ENCODE measurements at regions not wholly inside any gene's neighbourhood (a gene's known extent, or its start where the extent isn't known, plus 50 kb on each side); places are given as distances from the start of the nearest gene placed in this dataset.

DNA sequence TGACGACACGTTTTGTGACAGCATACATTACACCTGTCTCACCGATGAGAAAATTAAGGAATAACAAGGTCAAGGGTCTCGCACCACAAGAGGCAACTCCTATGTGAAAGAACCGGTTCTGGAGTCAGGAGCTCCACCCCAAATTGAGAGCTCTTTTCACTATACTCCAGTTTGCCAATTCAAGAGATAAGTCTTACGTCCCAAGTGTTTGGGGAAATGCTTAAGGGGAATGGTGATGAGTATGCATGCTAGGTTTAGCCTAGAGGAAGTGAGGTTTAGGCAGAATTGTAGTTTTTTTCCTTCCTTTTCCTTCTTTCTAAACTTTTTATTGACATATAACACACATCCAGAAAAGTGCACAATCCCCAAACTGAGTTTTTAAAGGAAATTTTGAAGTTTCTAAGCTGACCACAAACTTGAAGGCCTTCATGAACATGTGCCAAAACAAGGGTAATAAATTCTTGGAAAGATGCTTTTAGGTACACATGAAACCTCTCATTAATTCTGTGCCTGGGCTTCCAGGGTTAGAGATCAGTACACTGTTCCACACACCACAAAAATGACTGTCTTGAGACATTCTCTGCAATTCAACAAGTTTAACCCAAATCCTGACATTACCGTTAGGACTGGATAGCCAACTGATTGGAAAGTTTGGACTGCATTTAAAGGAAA is 127.6 kb upstream of the SLC1A3 start:
- no peaks in the 10 kb centered on the region for H3K36me3 Mint-ChIP-seq
- H3K4me2 ChIP-seq (replicated peaks; ENCODE audit: extremely low read depth, low read length, poor library complexity, severe bottlenecking) = no peak overlapping the region
- peaks cover 0 to 10% (median 3%) of the 10 kb centered on the region in 7 donors for H3K9me3 Mint-ChIP-seq
- no peaks in the 10 kb centered on the region for H3K27me3 ChIP-seq (ENCODE audit: control insufficient read depth in 2 of 2, insufficient read depth in 2 of 2, low read length in 2 of 2)
- no peaks in the 10 kb centered on the region for H4K20me1 ChIP-seq (ENCODE audit: insufficient read depth, low read length)
- no peaks in the 10 kb centered on the region for H3K4me1 Mint-ChIP-seq
- H3K27ac Mint-ChIP-seq = no peak overlapping the region
- no peaks in the 10 kb centered on the region for H3K27me3 Mint-ChIP-seq (ENCODE audit: low read depth in 3 of 3)
- intact Hi-C loops (cut with micrococcal nuclease) = no loop called here
- H2AFZ ChIP-seq (ENCODE audit: insufficient read depth, low read depth, low read length, poor library complexity, severe bottlenecking) = no peak overlapping the region
- no peak overlapping the region for H3K4me3 Mint-ChIP-seq
- H3K27ac ChIP-seq (ENCODE audit: low read depth in 1 of 2, low read length in 2 of 2) = no peak overlapping the region
- 100% methylated on average over 2 of the region's 7 CpGs for WGBS (ENCODE audit: insufficient coverage)
- H3K36me3 ChIP-seq (replicated peaks in 1 of 2; ENCODE audit: control insufficient read depth in 1 of 2, insufficient read depth in 2 of 2, low read length in 2 of 2) = no peaks in the 10 kb centered on the region
- H3K4me1 ChIP-seq (ENCODE audit: control insufficient read depth in 1 of 2, insufficient read depth in 2 of 2, low read length in 2 of 2) = no peaks in the 10 kb centered on the region
- H3K9me3 ChIP-seq (replicated peaks in 1 of 2; ENCODE audit: control insufficient read depth in 1 of 2, insufficient read depth in 1 of 2, low read length in 2 of 2) = no peaks in the 10 kb centered on the region
- H3K9ac ChIP-seq (ENCODE audit: insufficient read depth, low read length, poor library complexity, severe bottlenecking) = no peak overlapping the region
- H3K79me2 ChIP-seq (ENCODE audit: insufficient read depth, low read length) = no peaks in the 10 kb centered on the region
- H3K4me3 ChIP-seq (replicated peaks in 1 of 3; ENCODE audit: low read depth in 2 of 3, low read length in 3 of 3) = no peak overlapping the region
- TF ChIP-seq CTCF (IDR thresholded peaks at IDR 0.05) = no peak
- DNase-seq = no peak

DNA sequence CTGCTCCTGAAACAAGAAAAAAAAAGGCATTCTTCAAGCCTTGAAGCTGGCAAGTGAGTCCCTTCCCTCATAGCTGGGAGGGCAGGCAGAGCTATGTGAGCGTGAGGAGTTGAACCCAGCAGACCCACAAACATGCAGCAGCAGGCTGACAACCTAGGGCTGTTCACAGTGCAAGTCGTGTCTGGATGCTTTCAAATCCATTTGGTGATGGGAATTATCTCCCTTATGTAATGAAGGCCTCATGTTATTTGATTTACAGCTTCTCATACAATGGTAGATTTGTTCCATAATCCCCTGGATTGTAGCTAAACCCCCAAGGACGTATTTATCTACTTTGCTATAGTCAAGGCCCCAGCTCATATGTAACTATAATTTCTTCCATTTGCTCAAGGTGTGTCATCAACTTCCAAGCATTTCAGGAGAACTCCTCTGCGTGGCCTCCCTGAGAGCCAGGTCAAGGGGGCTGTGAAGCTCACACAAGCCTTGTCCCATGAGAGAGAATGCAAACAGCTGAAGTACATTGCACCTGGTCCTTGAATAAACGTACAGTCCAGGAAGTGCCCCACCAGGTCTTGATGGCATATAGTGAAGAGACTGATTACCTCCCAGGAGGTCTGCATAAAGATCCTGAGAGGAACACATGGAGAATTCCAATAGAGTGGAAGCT is 124.8 kb upstream of the SLC1A3 start:
- intact Hi-C loops (cut with micrococcal nuclease) = no loop called here
- H3K9ac ChIP-seq (ENCODE audit: insufficient read depth, low read length, poor library complexity, severe bottlenecking) = no peak overlapping the region

More for the DNA sequence above, 124.8 kb upstream of the SLC1A3 start:
- DNase-seq = no peak
- Mint-ChIP-seq H3K27ac (no peak overlapping the region), H3K9me3 (peaks cover 0 to 5% (median 2%) of the 10 kb centered on the region in 7 donors), H3K4me3 (no peak overlapping the region), H3K4me1 (no peaks in the 10 kb centered on the region), H3K27me3 (ENCODE audit: low read depth in 3 of 3) (no peaks in the 10 kb centered on the region), H3K36me3 (no peaks in the 10 kb centered on the region)
- no peak overlapping the region for H3K4me2 ChIP-seq (replicated peaks; ENCODE audit: extremely low read depth, low read length, poor library complexity, severe bottlenecking)
- TF ChIP-seq CTCF (IDR thresholded peaks at IDR 0.05) = no peak
- H3K27ac ChIP-seq (ENCODE audit: low read depth in 1 of 2, low read length in 2 of 2) = no peak overlapping the region
- no peak overlapping the region for H2AFZ ChIP-seq (ENCODE audit: insufficient read depth, low read depth, low read length, poor library complexity, severe bottlenecking)
- no peaks in the 10 kb centered on the region for H3K27me3 ChIP-seq (ENCODE audit: control insufficient read depth in 2 of 2, insufficient read depth in 2 of 2, low read length in 2 of 2)
- no peaks in the 10 kb centered on the region for H4K20me1 ChIP-seq (ENCODE audit: insufficient read depth, low read length)
- H3K4me1 ChIP-seq (ENCODE audit: control insufficient read depth in 1 of 2, insufficient read depth in 2 of 2, low read length in 2 of 2) = no peaks in the 10 kb centered on the region
- H3K79me2 ChIP-seq (ENCODE audit: insufficient read depth, low read length) = no peaks in the 10 kb centered on the region
- H3K36me3 ChIP-seq (replicated peaks in 1 of 2; ENCODE audit: control insufficient read depth in 1 of 2, insufficient read depth in 2 of 2, low read length in 2 of 2) = no peaks in the 10 kb centered on the region
- WGBS (ENCODE audit: insufficient coverage) = 96% methylated on average over 4 of the region's 5 CpGs
- H3K9me3 ChIP-seq (replicated peaks in 1 of 2; ENCODE audit: control insufficient read depth in 1 of 2, insufficient read depth in 1 of 2, low read length in 2 of 2) = no peaks in the 10 kb centered on the region
- no peak overlapping the region for H3K4me3 ChIP-seq (replicated peaks in 1 of 3; ENCODE audit: low read depth in 2 of 3, low read length in 3 of 3)
